G401 (cell line): ENCODE measurements at regions not wholly inside any gene's neighbourhood (a gene's known extent, or its start where the extent isn't known, plus 50 kb on each side); places are given as distances from the start of the nearest gene placed in this dataset.

Experiments
- DNase-seq: peaks from one replicate; pipeline ENCODE4 v3.0.0-alpha.2; 2015; ENCODE audit warnings: low spot score
- in situ Hi-C: cut with HindIII; loops from 2 replicates; pipeline ENCODE4 v1.10.0; 2016; ENCODE audit warnings: low sequenced_read_pairs, mixed read lengths

DNA sequence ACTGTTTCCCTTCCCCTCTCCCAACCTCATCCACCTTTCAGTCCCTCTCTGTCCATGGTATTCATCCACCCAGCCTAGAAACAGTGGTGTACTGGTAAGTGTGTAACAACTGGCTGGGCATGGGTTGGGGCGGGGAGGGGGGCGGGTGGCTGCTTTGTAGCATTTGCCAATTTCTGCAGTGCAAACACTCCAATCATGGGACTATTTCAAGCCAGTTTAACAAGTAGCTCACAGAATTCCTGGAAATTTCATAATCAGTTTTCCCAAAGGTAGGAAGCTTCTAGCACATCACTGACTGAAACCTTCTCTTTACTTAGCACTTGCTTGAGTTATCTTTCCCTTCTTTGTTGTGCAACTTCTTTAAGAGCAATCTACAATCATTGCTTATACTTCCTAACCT, 100.8 kb upstream of the WASF3 start:
- in situ Hi-C loops = no loop called here
- DNase-seq = no peak

DNA sequence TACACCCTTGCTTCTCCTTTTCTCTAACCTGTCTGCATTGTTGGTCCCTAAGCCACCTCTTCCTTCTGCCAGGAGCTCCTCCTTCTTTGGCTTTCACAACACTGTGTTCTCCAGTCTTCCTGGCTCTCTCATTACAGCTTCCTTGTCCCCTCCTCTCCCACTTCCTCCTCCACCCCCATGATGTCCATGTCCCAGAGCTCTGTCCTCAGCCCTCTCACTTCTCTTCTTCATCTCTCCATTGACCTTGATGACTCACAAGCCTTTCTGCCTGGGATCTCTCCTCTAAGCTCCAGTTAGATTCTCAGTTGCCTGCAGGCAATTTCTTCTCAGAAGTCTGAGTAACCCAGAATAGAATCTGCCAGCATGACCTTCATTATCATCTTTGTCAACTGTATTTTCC, 100.3 kb upstream of the WASF3 start:
- no peak for DNase-seq
- in situ Hi-C loops = no loop called here

DNA sequence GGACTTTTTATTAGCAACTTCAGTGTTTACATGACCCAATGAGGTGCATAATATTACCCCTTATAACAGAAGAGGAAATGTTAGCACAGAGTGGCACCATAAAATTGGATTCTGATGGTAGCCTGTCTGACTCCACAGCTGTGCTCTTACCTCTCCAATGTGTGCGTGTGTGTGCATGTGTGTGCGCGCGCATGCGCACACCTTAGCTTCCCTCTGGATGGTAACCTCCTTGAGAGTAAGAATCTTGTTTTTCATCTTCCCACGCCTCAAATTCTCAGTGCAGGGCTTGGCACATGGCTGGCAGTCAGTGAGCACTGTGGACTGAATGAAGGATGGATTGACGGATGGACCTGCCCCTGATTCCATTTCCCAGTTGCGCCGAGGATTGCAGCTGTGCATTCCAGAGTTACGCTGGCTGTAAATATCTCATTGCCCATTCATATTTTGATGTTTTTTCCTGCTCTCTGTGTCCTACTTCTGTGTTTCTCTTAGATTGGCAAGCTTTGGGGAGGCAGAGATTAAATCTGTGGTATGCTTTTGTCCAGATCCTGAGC, 99.2 kb upstream of the WASF3 start:
- in situ Hi-C loops = no loop called here

DNA sequence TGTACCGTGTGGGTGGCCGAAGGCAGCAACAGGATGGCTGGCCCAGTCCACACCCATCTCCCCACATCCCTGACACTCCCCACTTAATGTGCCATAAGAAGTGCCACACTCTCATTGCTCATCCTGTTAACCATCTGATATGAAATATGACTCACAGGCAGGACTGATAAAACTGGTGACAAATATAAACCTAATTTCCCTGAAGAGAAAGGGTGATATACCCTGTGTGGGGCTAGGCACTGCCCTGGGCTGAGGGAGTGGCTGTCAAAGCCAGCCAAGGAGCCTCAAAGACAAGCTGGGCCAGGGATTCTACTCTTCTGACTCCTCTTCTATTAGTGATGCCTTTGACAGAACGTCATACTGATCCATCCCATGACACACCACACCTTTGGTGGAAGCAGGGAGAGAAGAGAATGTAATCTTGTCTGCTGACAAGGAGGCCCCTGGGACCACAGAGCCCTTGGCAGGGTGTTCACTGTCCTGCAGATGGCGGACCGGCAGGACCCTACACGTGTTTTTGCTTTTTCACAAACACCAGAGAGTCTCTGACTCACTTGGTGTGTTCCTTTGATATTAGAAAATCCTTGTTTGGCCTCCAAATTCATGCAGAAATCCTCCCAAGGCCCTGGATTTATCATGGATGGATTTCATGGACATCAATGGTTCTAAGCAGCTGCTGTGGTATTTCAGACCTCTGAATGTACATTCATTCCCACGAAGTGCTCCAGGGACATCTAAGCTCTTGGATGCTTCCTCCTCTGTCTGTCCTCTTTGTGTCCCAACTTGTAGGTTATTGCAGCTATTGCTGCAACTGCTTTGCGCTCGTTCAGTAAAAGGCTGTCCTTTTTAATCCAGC, 98.0 kb upstream of the WASF3 start:
- in situ Hi-C loops = no loop called here
- DNase-seq = no peak

More for the DNA sequence above, 99.2 kb upstream of the WASF3 start:
- DNase-seq = no peak

DNA sequence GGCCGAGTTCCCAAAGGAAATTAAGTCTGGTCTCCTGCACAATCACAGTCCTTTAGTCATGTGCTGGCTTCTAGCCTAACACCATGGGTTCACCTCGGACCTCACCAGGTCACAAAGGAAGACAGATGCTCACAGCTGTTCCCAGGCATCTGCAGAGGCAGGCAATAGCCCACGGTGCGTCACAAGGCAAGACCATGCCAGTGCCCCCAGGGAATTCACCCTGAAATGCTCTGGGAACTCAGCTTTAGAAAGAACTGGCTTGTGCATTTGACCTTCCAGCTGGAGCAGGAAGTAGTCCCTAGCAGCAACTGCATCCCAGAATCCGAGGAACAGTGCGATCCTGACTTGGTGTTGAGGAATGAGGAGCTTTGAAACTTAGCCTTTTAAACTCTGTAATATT, 96.8 kb upstream of the WASF3 start:
- in situ Hi-C loops = no loop called here
- no peak for DNase-seq

DNA sequence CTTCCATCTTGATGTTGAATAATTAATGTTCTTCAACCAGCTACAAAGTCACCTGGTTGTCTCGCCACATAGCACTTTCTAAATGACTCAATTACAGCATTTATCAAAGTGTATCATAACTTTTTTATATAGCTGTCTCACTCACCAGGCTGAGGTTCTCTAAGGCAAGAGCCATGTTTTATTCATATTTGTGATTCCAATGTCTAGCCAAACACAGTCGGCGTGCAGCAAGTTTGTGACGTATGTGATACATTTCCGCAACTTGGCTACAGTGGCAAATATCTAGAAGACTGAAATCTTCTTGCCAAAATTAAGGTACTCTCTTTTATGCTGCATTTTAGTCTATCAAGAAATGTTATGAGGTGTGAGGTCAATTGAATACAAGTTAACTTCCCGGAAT, 94.2 kb upstream of the WASF3 start:
- in situ Hi-C loops = no loop called here

DNA sequence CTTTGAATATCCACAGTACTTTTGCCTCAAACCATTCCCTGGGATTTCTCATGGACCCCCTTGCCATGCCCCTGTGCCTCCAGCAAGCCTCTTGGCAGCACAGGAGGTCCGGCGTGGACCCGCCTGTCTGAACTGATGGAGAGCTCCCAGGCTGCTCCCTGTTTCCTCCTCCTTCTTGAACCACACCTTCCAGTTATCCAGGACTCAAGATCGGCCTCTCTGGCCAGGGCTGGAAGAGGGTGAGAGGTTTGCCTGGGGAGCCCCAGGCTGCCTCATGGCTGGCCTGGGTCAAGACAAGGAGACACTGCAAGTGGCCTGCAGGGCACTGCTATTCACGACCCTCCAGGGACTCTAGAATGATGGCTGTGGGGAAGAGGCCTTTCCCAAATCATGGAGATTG, 93.6 kb upstream of the WASF3 start:
- DNase-seq = no peak
- in situ Hi-C loops = no loop called here

More for the DNA sequence above, 94.2 kb upstream of the WASF3 start:
- no peak for DNase-seq

DNA sequence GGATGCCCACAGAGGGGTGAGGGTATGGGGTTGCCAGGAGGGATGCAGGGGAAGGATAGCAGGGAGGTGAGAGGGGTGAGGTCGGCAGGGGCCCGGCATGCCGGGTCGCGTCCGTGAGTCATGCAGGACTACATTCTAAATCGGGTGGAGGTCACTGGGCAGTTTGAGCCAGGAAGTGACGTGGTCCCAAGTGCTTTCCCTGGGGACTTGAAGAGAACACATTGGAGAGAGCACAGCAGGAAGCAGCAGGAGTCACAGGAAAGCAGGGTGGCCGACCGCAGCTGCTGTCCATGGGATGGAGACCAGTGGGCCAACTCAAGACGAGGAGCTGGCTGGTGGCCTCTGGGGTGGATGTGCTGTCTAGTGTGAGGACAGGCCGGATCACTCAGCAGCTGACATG, 92.0 kb upstream of the WASF3 start:
- in situ Hi-C loops = no loop called here
- no peak for DNase-seq

DNA sequence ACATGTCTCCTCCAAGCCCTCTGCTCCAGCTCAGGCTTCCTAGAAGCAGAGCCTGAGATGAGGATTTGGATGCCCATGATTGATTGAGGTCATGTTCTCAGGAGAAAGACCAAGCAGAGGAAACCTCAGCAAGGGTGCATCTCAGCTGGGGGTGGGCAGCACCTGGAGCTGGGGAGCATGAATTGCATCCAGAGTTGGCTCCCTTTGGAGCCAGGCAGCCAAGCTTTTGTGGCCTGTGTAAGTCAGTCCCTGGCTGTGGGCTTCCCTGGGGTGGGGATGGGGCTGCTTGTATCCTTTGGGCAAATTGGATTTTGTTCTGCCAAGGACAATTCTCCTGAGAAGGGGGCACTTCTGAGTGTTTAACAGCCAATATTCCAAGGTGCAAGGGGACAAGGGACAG, 91.5 kb upstream of the WASF3 start:
- in situ Hi-C loops = no loop called here

DNA sequence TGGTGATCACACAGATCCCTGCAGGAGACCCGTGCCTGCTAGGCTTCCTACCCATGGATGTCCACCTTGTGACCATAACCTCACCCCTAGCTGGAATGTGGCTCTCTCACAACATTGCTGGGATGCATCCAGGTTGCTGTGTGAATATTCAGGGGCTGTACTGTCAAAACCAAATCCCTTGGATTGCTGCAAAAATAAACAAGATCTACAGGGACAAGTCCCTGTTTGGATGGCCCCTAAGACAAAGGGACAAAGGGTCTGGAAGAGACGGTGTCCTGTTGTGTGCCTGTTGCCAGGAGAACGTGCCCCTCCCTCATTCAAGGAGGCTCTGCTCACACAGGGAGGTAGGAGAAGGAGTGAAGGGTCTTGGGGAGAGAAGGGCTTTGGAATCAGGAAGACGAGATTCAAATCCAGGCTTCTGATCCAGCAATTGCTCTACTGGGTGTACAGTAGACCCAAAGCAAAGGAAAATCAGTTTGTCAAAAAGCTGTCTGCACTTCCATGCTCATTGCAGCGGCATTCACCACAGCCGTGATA, 89.2 kb upstream of the WASF3 start:
- peak; percentile 70 for DNase-seq
- in situ Hi-C loops = no loop called here

More for the DNA sequence above, 91.5 kb upstream of the WASF3 start:
- DNase-seq = no peak

DNA sequence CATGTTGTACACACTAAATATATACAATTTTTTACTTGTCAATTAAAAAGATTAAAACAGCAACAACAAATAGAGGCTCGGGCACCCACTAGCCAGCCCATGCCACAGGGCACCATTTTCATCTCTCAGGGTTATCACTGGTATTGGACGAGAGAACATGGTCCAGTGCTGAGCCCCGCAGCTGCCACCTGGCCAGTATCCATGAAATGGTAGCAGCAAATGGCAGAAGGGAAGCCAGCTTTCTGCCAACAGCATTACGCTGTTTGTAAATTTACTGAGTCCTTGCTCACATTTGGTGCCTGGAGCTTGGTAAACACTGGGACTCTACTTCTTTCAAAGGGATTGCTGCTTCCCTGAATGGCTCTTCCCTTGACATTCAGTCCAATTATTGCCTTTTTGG, 87.9 kb upstream of the WASF3 start:
- in situ Hi-C loops = no loop called here
- DNase-seq = peak; percentile 83

DNA sequence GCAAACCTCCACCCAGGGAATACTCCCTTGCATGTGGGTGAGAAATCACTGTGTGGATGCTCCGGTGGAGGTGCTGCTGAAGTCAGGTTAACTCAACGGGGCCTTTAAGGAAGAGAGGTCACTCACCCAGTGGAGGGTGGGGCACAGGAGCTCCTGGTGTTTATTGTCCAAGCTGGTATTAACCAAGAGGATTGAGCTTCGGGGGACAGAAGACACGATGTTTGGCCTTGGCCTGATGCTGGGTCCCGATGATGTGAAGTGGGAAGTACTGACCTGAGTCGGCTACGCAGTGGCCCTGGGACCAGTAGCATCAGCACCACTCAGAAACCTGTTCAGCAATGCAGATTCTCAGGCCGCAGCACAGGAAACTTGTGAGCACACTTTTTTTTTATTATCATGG, 85.7 kb upstream of the WASF3 start:
- in situ Hi-C loops = no loop called here

DNA sequence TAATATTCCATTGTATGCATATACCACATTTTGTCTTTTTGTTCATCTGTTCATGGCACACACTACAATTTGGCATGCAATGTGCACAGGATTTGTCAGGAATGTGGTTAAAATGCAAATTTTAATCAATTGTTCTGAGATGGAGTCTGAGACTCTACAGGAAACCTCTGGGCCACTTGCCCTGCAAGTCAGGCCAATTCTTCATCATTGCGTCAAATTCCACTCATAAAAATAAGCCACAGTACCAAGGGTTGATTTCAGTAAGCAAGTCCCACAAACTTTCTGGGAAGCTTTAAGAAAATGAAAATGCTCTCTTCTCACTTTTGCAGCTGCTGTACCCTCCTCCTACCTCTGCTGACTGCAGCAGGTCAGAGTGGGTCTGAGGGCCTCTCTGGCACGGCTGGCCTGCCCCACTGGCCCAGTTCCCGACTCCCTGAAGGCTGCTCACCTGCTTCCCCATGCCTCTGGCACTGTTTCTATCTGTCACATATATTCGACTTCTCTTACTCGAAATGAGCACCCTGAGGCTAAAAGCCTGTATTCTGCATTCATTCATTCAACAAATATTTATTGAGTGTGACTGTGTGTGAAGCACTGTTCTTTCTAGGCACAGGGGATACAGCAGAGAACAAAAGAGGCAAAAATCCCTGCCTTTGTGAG, 83.8 kb upstream of the WASF3 start:
- DNase-seq = peak; percentile 81
- in situ Hi-C loops = no loop called here

More for the DNA sequence above, 85.7 kb upstream of the WASF3 start:
- no peak for DNase-seq

DNA sequence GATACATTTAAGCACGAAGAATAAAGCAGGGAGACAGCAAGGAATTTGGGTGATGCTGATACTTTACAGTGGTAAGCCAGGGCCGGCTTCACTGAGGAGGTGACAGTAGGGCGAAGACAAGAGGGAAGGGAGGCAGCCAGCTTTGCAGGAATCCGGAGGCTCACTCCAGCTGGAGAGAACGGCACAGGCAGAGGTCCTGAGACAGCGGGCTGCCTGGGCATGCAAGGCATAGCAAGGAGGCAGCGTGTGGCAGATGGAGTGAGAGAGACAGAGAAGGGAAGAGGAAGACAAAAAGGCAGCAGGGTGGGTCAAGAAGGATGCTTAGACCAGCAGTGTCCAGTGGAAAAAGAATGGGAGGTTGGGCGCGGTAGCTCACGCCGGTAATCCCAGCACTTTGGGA, 83.2 kb upstream of the WASF3 start:
- DNase-seq = peak; percentile 33
- in situ Hi-C loops = no loop called here

DNA sequence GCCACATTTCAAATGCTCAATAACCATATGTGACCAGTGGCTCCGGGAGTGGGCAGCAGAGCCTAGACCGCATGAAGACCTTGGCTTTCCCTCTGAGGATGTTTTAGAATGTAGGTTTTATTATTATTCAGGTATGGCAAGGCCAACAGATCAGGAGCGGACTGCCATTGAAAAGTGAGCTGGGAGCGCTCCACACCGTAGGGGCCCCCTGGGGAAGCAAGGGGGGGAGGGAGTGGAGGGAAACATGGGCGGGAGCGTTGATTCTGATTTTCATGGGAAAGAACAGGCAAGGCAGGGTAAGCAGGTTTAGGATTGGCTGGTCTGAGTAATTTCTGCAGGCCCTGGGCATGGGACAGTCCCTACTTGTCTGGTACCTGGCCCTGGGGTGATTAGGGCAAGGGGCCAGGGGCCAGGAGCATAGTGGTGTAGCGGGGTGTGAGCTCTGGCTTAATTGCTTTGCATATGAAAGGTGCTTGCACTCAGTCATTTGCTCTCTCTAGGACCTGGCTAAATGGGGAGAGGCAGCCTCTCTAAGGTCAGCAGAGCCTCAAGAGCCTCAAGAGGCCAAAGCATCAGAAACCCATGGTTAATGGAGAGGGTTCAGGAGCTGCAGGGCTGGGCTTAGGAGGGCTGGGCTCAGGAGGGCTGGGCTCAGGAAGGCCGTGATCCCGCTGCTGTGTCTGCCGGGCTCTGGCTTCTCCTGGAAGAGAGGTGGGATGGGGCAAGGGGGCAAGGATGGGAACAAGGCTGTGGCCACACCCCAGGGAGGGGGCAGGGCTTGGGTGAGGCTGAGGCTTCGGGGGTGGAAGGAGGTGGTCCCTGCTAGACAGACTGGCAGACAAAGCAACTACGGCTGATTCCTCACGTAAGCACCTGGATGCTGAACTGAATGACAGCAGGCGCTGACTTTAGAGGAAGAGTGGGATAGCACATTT, 82.0 kb upstream of the WASF3 start:
- in situ Hi-C loops = no loop called here
- DNase-seq = no peak

DNA sequence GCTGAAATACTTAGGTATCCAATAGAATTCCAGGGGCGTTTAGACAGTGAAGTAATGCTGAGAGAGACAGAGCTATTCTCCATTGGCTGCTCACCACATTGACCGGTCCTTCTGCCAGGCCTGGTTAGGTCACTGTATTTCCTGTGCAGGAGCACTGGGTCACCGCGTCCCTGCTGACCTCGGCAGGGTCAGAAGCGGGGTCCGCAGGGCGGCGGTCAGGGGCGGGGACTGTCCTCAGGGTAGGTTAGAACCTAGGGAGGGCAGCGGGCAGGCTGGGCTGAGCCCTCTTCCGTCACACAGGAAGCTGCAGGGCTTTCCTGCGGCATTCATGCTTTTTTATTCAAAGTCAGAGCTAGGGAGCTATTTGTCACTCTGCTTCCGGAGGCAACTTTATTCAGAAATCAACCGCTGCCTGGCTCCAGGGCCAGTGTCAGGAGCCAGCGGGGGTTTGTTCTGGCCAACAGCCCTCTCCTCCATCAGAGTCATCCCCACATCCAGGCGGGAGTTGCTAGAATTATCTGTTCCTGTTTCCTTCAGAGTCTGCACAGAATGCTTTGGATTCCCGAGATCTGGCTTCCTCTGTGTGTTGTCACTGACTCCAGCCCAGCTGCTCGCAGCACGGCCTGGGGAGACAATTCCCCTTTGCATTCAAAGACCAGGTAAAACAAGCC, 81.2 kb upstream of the WASF3 start:
- in situ Hi-C loops = no loop called here
- DNase-seq = peak; percentile 38

DNA sequence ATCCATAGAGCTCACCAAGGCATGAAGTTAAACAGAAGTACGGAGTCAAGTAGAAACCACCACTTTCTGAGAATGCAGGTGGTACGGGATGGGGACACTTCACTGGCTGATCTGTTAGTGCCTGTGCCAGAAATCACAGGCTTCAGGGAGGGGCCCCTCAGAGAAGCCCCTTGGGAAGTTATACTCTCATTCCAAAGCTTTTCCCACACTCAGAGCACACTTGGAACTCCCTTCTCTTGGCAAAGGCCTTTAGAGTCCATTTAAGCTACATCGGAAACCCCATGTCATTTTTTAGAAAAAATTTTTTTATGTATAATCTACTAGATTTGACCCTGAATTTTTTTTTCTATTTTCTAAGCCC, 80.7 kb upstream of the WASF3 start:
- DNase-seq = no peak
- in situ Hi-C loops = no loop called here

DNA sequence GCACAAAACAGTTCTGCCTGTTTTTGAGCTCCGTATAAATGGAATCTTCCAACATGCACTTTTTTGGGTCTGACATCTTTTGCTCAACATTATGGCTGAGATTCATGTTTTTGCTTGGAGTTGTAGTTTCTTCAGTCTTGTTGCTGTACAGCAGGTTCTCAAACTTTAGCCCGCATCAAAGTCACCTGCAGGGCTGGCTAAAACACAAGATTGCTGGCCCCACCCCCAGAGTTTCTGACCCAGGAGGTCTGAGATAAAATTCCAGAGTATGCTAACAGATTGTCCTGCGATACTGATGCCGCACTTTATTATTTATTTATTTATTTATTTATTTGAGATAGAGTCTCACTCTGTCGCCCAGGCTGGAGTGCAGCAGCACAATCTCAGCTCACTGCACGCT, 79.8 kb upstream of the WASF3 start:
- DNase-seq = no peak
- in situ Hi-C loops = no loop called here
